PC-3 (cell line): ENCODE measurements at regions not wholly inside any gene's neighbourhood (a gene's known extent, or its start where the extent isn't known, plus 50 kb on each side); places are given as distances from the start of the nearest gene placed in this dataset.

Experiments
- ATAC-seq: fragments of 200-7000 bp; cut with Tn5 transposase; 2 replicates; pipeline ENCODE4 v1.9.1; 2020; ENCODE audit warnings: mild to moderate bottlenecking, moderate library complexity
- BruUV-seq: library from RNA; stranded (reverse); fragments of 400-500 nt; replicated peaks from 2 replicates; lab custom pipeline; 2021; lab: Mats Ljungman, UMichigan
- CTCF ChIA-PET: fragments of 300-600 bp; sonication (Branson Sonifier 250); formaldehyde crosslinking; loops from one replicate; lab custom pipeline; 2022; ENCODE audit warnings: antibody characterized with exemption; lab: Charles Lee
- POLR2A ChIA-PET: fragments of 300-600 bp; sonication (Branson Sonifier 250); formaldehyde crosslinking; loops from one replicate; lab custom pipeline; 2022; ENCODE audit warnings: antibody characterized with exemption; ENCODE audit not compliant: unreplicated experiment; lab: Charles Lee
- DNase-seq: peaks from one replicate; pipeline ENCODE4 v3.0.0-alpha.2; 2015
- H2AFZ ChIP-seq: fragments of 300-600 bp; sonication (generic); 2 replicates; pipeline ENCODE4 v1.6.0; 2016; ENCODE audit warnings: antibody characterized with exemption, low read length
- H3F3A ChIP-seq: fragments of 300-600 bp; sonication (generic); one replicate; pipeline ENCODE4 v1.6.0; 2017; ENCODE audit warnings: antibody characterized with exemption, low read length, control low read depth, mild to moderate bottlenecking; ENCODE audit not compliant: unreplicated experiment
- H3K27ac ChIP-seq: fragments of 300-600 bp; sonication (generic); 2 replicates; pipeline ENCODE4 v1.5.1; 2016; ENCODE audit warnings: mild to moderate bottlenecking, low read length
- H3K27me3 ChIP-seq: fragments of 300-600 bp; sonication (generic); 2 replicates; pipeline ENCODE4 v1.6.1; 2016; ENCODE audit warnings: low read length, mixed read lengths
- H3K36me3 ChIP-seq: fragments of 300-600 bp; sonication (generic); 2 replicates; pipeline ENCODE4 v1.6.1; 2016; ENCODE audit warnings: low read depth, mixed run types, low read length, mixed read lengths
- H3K4me1 ChIP-seq: fragments of 300-600 bp; sonication (generic); 2 replicates; pipeline ENCODE4 v1.5.1; 2016; ENCODE audit warnings: low read length; ENCODE audit not compliant: insufficient read depth
- H3K4me2 ChIP-seq: fragments of 300-600 bp; sonication (generic); 2 replicates; pipeline ENCODE4 v1.6.0; 2016; ENCODE audit warnings: low read length
- H3K4me3 ChIP-seq: fragments of 300-600 bp; sonication (generic); 2 replicates; pipeline ENCODE4 v1.5.1; 2016; ENCODE audit warnings: mild to moderate bottlenecking, low read length, mixed read lengths
- H3K79me2 ChIP-seq: fragments of 300-600 bp; sonication (generic); 2 replicates; pipeline ENCODE4 v1.6.1; 2017; ENCODE audit warnings: low read length, mixed read lengths
- H3K9ac ChIP-seq: fragments of 300-600 bp; sonication (generic); 2 replicates; pipeline ENCODE4 v1.6.0; 2016; ENCODE audit warnings: mild to moderate bottlenecking, low read length
- H3K9me2 ChIP-seq: fragments of 300-600 bp; sonication (generic); replicated peaks from 2 replicates; pipeline ENCODE4 v1.6.1; 2016; ENCODE audit warnings: mixed run types, low read length, mixed read lengths
- H3K9me3 ChIP-seq: fragments of 300-600 bp; sonication (generic); 2 replicates; pipeline ENCODE4 v1.6.1; 2016; ENCODE audit warnings: low read length, mixed read lengths
- H4K20me1 ChIP-seq: fragments of 300-600 bp; sonication (generic); 2 replicates; pipeline ENCODE4 v1.6.1; 2016; ENCODE audit warnings: low read length, mixed read lengths
- CTCF ChIP-seq: fragments of 300-600 bp; sonication (generic); conservative IDR thresholded peaks from 2 replicates; pipeline ENCODE4 v1.5.1; 2017; ENCODE audit warnings: antibody characterized with exemption, low read depth, mild to moderate bottlenecking, low read length
- EZH2 ChIP-seq: fragments of 300-600 bp; sonication (generic); IDR thresholded peaks from one replicate; pipeline ENCODE4 v1.6.1; 2017; ENCODE audit warnings: antibody characterized with exemption, mild to moderate bottlenecking, low read length; ENCODE audit not compliant: unreplicated experiment
- EZH2phosphoT487 ChIP-seq: fragments of 300-600 bp; sonication (generic); IDR thresholded peaks from 2 replicates; pipeline ENCODE4 v1.6.1; 2018; ENCODE audit warnings: mild to moderate bottlenecking, antibody characterized with exemption, low read length, borderline replicate concordance
- intact Hi-C: fragments of 100-400 bp; cut with micrococcal nuclease; formaldehyde crosslinking; loops from 2 replicates; pipeline ENCODE4 v1.9.0; 2023

GRCh38 chr4:124590480-124590879 is 122.1 kb downstream of the ANKRD50 start:
- no peaks in the 10 kb centered on the region for H3F3A ChIP-seq
- H3K9me2 ChIP-seq, result no peaks in the 10 kb centered on the region
- ATAC-seq, result no peak
- H3K27ac ChIP-seq, result no peak overlapping the region
- no peaks in the 10 kb centered on the region for H3K36me3 ChIP-seq
- CTCF ChIA-PET, result no interaction called here
- H3K4me2 ChIP-seq, result no peak overlapping the region
- H3K9ac ChIP-seq, result no peak overlapping the region
- no peaks in the 10 kb centered on the region for H4K20me1 ChIP-seq
- H3K27me3 ChIP-seq, result no peaks in the 10 kb centered on the region
- H3K79me2 ChIP-seq, result no peaks in the 10 kb centered on the region
- no peaks in the 10 kb centered on the region for H3K4me1 ChIP-seq
- POLR2A ChIA-PET, result no interaction called here
- BruUV-seq, result no TSS peak
- TF ChIP-seq CTCF (no peak), EZH2 (no peak), EZH2phosphoT487 (no peak)
- H3K4me3 ChIP-seq, result no peak overlapping the region
- no peak for DNase-seq
- H2AFZ ChIP-seq, result no peak overlapping the region
- H3K9me3 ChIP-seq, result no peaks in the 10 kb centered on the region
- intact Hi-C loops, result no loop called here

- Histone ChIP-seq H3F3A (no peaks in the 10 kb centered on the region), H3K4me1 (no peaks in the 10 kb centered on the region), H3K9me3 (no peaks in the 10 kb centered on the region), H2AFZ (no peak overlapping the region), H3K4me2 (no peak overlapping the region), H3K27me3 (no peaks in the 10 kb centered on the region), H4K20me1 (no peaks in the 10 kb centered on the region), H3K27ac (no peak overlapping the region), H3K79me2 (no peaks in the 10 kb centered on the region), H3K36me3 (no peaks in the 10 kb centered on the region), H3K4me3 (no peak overlapping the region), H3K9me2 (no peaks in the 10 kb centered on the region), H3K9ac (no peak overlapping the region)
- ATAC-seq (no peak), DNase-seq (no peak)
- POLR2A ChIA-PET, result no interaction called here
- no peak for TF ChIP-seq EZH2
- TF ChIP-seq CTCF, result no peak
- no peak for TF ChIP-seq EZH2phosphoT487
- CTCF ChIA-PET, result no interaction called here
- intact Hi-C loops, result no loop called here
- BruUV-seq, result no TSS peak
Observed at GRCh38 chr4:124591637-124592036, 120.9 kb downstream of the ANKRD50 start.

- Histone ChIP-seq H3K4me3 (no peak overlapping the region), H3K9me3 (no peaks in the 10 kb centered on the region), H4K20me1 (no peaks in the 10 kb centered on the region), H3F3A (no peaks in the 10 kb centered on the region), H3K36me3 (no peaks in the 10 kb centered on the region), H3K4me1 (no peaks in the 10 kb centered on the region), H3K9ac (no peak overlapping the region), H3K9me2 (no peaks in the 10 kb centered on the region), H3K4me2 (no peak overlapping the region), H3K27ac (no peak overlapping the region), H3K27me3 (no peaks in the 10 kb centered on the region), H2AFZ (no peak overlapping the region), H3K79me2 (no peaks in the 10 kb centered on the region)
- intact Hi-C loops, result no loop called here
- TF ChIP-seq EZH2phosphoT487 (no peak), EZH2 (no peak), CTCF (no peak)
- CTCF ChIA-PET, result no interaction called here
- DNase-seq (no peak), ATAC-seq (no peak)
- POLR2A ChIA-PET, result no interaction called here
- BruUV-seq, result no TSS peak
Observed at GRCh38 chr4:124593494-124593893, 119.0 kb downstream of the ANKRD50 start.
